WERI-Rb-1 (cell line): ENCODE measurements at regions not wholly inside any gene's neighbourhood (a gene's known extent, or its start where the extent isn't known, plus 50 kb on each side); places are given as distances from the start of the nearest gene placed in this dataset.

Experiments used
- DNase-seq: peaks from one replicate; pipeline ENCODE4 v3.0.0-alpha.2; 2020
- H3K27ac ChIP-seq: fragments of 250-450 bp; sonication (Bioruptor Pico); 2 replicates; pipeline ENCODE4 v1.5.1; 2020; ENCODE audit warnings: mild to moderate bottlenecking, moderate library complexity
- H3K27me3 ChIP-seq: fragments of 250-450 bp; sonication (Bioruptor Pico); 2 replicates; pipeline ENCODE4 v1.5.1; 2021; ENCODE audit warnings: mild to moderate bottlenecking, low read depth, moderate library complexity; ENCODE audit not compliant: insufficient read depth, severe bottlenecking
- H3K36me3 ChIP-seq: fragments of 250-450 bp; sonication (Bioruptor Pico); 2 replicates; pipeline ENCODE4 v1.5.1; 2020; ENCODE audit warnings: mild to moderate bottlenecking, moderate library complexity
- H3K4me3 ChIP-seq: 2 replicates; pipeline ENCODE4 v1.5.1; 2011; ENCODE audit warnings: low read depth, mild to moderate bottlenecking, control low read depth, low read length
- H3K9me3 ChIP-seq: fragments of 250-450 bp; sonication (Bioruptor Pico); 2 replicates; pipeline ENCODE4 v1.5.1; 2021; ENCODE audit warnings: mild to moderate bottlenecking, moderate library complexity; ENCODE audit not compliant: severe bottlenecking
- CTCF ChIP-seq: IDR thresholded peaks from 2 replicates; pipeline ENCODE4 v1.5.1; 2011; ENCODE audit warnings: low read depth, mild to moderate bottlenecking, control low read depth, inconsistent platforms, low read length

- Histone ChIP-seq H3K27me3 (no peaks in the 10 kb centered on the region), H3K27ac (no peak overlapping the region), H3K36me3 (no peaks in the 10 kb centered on the region), H3K9me3 (no peaks in the 10 kb centered on the region), H3K4me3 (no peak overlapping the region)
- no peak for TF ChIP-seq CTCF
- DNase-seq, result no peak
Observed at GRCh38 chr5:152094060-152094459, 169.4 kb upstream of the GLRA1 start.

DNA sequence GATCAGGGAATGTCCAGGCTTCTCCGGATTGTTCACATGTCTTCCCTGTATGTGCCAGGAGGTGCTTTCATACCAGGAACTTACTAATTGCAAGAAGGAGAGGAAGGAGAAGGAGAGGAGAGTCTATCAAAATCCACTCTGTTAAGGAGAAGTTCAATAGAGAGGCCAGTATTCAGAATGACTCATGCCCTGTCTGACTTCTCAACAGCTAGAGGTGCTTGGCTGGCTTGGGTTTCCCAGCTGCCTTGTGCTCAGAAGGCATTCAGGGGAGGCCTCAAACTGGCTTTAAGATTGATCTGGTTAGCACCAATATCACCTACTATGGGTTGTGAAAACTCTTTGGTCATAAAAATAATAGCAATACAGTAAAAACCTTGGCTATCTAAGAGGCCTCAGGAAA, 167.9 kb upstream of the GLRA1 start:
- DNase-seq, result no peak
- H3K27me3 ChIP-seq, result no peaks in the 10 kb centered on the region
- H3K4me3 ChIP-seq, result no peak overlapping the region
- H3K9me3 ChIP-seq, result no peaks in the 10 kb centered on the region
- TF ChIP-seq CTCF, result no peak
- H3K36me3 ChIP-seq, result no peaks in the 10 kb centered on the region
- no peak overlapping the region for H3K27ac ChIP-seq

DNA sequence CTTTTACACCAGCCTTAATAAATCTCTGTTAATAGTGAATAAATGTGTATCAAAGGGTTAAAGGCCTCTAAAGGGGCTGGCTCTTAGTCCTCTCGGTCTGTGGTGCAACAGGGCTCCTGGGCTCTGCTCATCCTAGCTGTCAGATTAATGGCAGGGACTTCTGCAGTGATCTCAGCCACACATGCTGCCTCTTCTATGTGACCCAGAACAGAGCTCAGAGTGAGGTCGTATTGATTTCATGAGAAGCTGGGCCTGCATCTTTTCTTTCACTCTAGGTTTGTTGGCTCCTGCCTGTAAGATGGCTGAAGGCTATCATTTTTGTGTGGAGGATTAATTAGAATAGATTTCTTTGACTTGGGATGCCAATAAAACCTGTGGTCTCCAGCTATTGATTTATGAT, 165.0 kb upstream of the GLRA1 start:
- TF ChIP-seq CTCF, result no peak
- no peaks in the 10 kb centered on the region for H3K36me3 ChIP-seq
- peak; percentile 46 for DNase-seq
- H3K9me3 ChIP-seq, result no peaks in the 10 kb centered on the region
- no peaks in the 10 kb centered on the region for H3K27me3 ChIP-seq
- no peak overlapping the region for H3K27ac ChIP-seq
- no peak overlapping the region for H3K4me3 ChIP-seq

GRCh38 chr5:152086668-152087067, 162.0 kb upstream of the GLRA1 start:
- no peak overlapping the region for H3K4me3 ChIP-seq
- no peaks in the 10 kb centered on the region for H3K36me3 ChIP-seq
- H3K9me3 ChIP-seq, result no peaks in the 10 kb centered on the region
- DNase-seq, result peak; percentile 66
- no peak overlapping the region for H3K27ac ChIP-seq
- TF ChIP-seq CTCF, result no peak
- H3K27me3 ChIP-seq, result no peaks in the 10 kb centered on the region

GRCh38 chr5:152084476-152084875, 159.8 kb upstream of the GLRA1 start:
- DNase-seq, result no peak
- no peaks in the 10 kb centered on the region for H3K27me3 ChIP-seq
- no peaks in the 10 kb centered on the region for H3K36me3 ChIP-seq
- no peak overlapping the region for H3K27ac ChIP-seq
- no peaks in the 10 kb centered on the region for H3K9me3 ChIP-seq
- no peak overlapping the region for H3K4me3 ChIP-seq
- no peak for TF ChIP-seq CTCF

DNA sequence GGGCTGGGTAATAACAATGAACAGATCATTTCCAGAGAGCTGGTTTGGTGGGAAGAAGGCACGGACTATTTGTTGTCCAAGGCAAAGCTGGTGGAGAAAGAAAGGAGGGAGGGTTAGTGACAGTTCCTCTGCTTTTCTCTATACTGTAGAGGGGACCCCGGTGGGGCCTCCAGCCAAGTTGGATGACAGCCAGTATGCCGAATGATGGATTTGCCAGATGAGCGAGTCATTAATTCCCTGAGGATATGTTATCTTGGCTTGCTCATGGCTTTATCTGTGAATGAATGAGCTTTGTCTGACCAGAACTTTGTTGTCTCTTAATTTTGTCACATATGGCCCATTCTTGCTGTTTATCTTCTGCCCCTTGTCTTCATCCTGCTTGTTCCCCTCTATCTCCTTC, 158.6 kb upstream of the GLRA1 start:
- no peak overlapping the region for H3K4me3 ChIP-seq
- TF ChIP-seq CTCF, result no peak
- H3K9me3 ChIP-seq, result no peaks in the 10 kb centered on the region
- no peaks in the 10 kb centered on the region for H3K27me3 ChIP-seq
- H3K36me3 ChIP-seq, result no peaks in the 10 kb centered on the region
- H3K27ac ChIP-seq, result no peak overlapping the region
- DNase-seq, result no peak
